OCI-LY7 (cell line): ENCODE measurements at regions not wholly inside any gene's neighbourhood (a gene's known extent, or its start where the extent isn't known, plus 50 kb on each side); places are given as distances from the start of the nearest gene placed in this dataset.

Experiments
- BruUV-seq: library from RNA; stranded (reverse); fragments of 400-500 nt; replicated peaks from 2 replicates; lab custom pipeline; 2021; lab: Mats Ljungman, UMichigan
- CTCF ChIA-PET: fragments of 300-600 bp; sonication (Branson Sonifier 250); formaldehyde crosslinking; loops from one replicate; lab custom pipeline; 2022; ENCODE audit warnings: antibody characterized with exemption; ENCODE audit not compliant: unreplicated experiment; lab: Charles Lee
- POLR2A ChIA-PET: fragments of 300-600 bp; sonication (Branson Sonifier 250); formaldehyde crosslinking; loops from one replicate; lab custom pipeline; 2022; ENCODE audit warnings: antibody characterized with exemption; lab: Charles Lee
- DNase-seq: peaks from one replicate; pipeline ENCODE4 v3.0.0-alpha.2; 2015; ENCODE audit warnings: low spot score
- H2AFZ ChIP-seq: fragments of 200-600 bp; sonication (generic), shearing (Covaris generic); 2 replicates; pipeline ENCODE4 v1.6.1; 2014; ENCODE audit warnings: mild to moderate bottlenecking, antibody characterized with exemption, low read length, moderate library complexity
- H3K27ac ChIP-seq: fragments of 200-600 bp; sonication (generic); 2 replicates; pipeline ENCODE4 v1.5.1; 2014; ENCODE audit warnings: mixed run types, low read depth, mild to moderate bottlenecking, moderate library complexity, low read length, inconsistent platforms; ENCODE audit not compliant: poor library complexity, severe bottlenecking
- H3K36me3 ChIP-seq: fragments of 200-600 bp; sonication (generic); 2 replicates; pipeline ENCODE4 v1.6.1; 2014; ENCODE audit warnings: mild to moderate bottlenecking, antibody characterized with exemption, low read length, moderate library complexity, mixed read lengths; ENCODE audit not compliant: insufficient read depth
- H3K4me1 ChIP-seq: fragments of 200-600 bp; sonication (generic); 2 replicates; pipeline ENCODE4 v1.5.1; 2014; ENCODE audit warnings: mild to moderate bottlenecking, low read length; ENCODE audit not compliant: insufficient read depth, poor library complexity, severe bottlenecking
- H3K4me2 ChIP-seq: fragments of 200-600 bp; sonication (generic); 2 replicates; pipeline ENCODE4 v1.6.1; 2014; ENCODE audit warnings: mild to moderate bottlenecking, low read length
- H3K4me3 ChIP-seq: fragments of 200-600 bp; sonication (generic); 2 replicates; pipeline ENCODE4 v1.5.1; 2014; ENCODE audit warnings: mild to moderate bottlenecking, low read depth, low read length; ENCODE audit not compliant: poor library complexity, severe bottlenecking
- H3K79me2 ChIP-seq: fragments of 200-600 bp; sonication (generic); 2 replicates; pipeline ENCODE4 v1.6.1; 2016; ENCODE audit warnings: low read depth, mild to moderate bottlenecking, low read length, moderate library complexity, mixed read lengths; ENCODE audit not compliant: insufficient read depth
- H3K9me2 ChIP-seq: fragments of 200-600 bp; sonication (generic); 2 replicates; pipeline ENCODE4 v1.6.1; 2016; ENCODE audit warnings: mild to moderate bottlenecking, low read length, mixed read lengths; ENCODE audit not compliant: insufficient read depth
- H3K9me3 ChIP-seq: fragments of 200-600 bp; sonication (generic); 2 replicates; pipeline ENCODE4 v1.6.1; 2014; ENCODE audit warnings: mild to moderate bottlenecking, mixed run types, low read length, mixed read lengths
- H4K20me1 ChIP-seq: fragments of 200-600 bp; sonication (generic); 2 replicates; pipeline ENCODE4 v1.6.1; 2014; ENCODE audit warnings: mild to moderate bottlenecking, antibody characterized with exemption, low read length, moderate library complexity, mixed read lengths; ENCODE audit not compliant: insufficient read depth
- EZH2phosphoT487 ChIP-seq: fragments of 200-600 bp; sonication (generic); IDR thresholded peaks from 2 replicates; pipeline ENCODE4 v1.6.1; 2018; ENCODE audit warnings: low read depth, borderline replicate concordance, mild to moderate bottlenecking, mixed run types, antibody characterized with exemption, low read length, moderate library complexity, mixed read lengths
- intact Hi-C: fragments of 100-400 bp; cut with micrococcal nuclease; formaldehyde crosslinking; loops from one replicate; pipeline ENCODE4 v1.10.0; 2022; ENCODE audit not compliant: unreplicated experiment
- TF ChIP-seq, protein P1 (sequence below): fragments of 200-600 bp; sonication (generic); conservative IDR thresholded peaks from 2 replicates; pipeline ENCODE4 v1.5.1; 2014; ENCODE audit warnings: mild to moderate bottlenecking, antibody characterized with exemption, low read length, moderate library complexity, mixed read lengths

DNA sequence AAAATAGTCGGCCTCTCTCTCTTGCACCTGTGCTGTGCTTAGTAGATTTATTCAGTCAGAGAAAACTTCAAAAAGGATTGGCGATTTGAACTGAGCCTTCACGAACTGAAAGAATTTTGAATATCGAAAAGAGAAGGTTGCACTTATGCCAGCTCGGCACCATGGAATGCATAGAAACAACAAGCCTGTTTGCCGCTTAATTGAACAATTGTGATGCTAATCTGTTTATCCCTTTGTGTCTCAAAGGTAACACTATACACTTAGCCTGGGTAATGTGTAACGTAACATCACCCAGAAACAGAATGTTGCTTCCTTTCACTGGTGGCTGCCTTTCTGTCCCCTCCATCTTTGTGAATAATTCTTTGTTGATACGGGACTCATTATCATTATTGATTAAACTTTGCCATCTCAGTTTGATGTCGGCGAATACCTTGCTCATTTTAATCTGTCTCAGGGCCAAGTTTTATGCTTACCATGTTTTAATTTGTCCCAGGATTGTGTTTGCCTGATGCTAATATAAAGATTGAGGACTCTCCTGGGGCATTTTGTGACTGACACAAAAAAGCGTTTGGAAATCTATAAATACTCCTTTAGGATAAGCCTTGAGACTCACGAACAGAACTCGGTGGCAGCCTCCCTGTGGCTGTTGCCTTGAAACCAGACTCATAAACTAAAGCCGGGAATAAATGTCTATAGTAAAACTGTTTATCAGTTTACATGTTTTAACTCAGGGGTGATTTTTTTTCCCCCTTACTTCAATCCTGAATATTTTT lies 400.5 kb downstream of the RAPGEF2 start:
- no peak overlapping the region for H3K4me2 ChIP-seq
- no peaks in the 10 kb centered on the region for H3K9me3 ChIP-seq
- H2AFZ ChIP-seq: no peak overlapping the region
- no peak overlapping the region for H3K27ac ChIP-seq
- H4K20me1 ChIP-seq: no peaks in the 10 kb centered on the region
- H3K79me2 ChIP-seq: no peaks in the 10 kb centered on the region
- H3K4me1 ChIP-seq: no peaks in the 10 kb centered on the region
- TF ChIP-seq, protein P1, sequence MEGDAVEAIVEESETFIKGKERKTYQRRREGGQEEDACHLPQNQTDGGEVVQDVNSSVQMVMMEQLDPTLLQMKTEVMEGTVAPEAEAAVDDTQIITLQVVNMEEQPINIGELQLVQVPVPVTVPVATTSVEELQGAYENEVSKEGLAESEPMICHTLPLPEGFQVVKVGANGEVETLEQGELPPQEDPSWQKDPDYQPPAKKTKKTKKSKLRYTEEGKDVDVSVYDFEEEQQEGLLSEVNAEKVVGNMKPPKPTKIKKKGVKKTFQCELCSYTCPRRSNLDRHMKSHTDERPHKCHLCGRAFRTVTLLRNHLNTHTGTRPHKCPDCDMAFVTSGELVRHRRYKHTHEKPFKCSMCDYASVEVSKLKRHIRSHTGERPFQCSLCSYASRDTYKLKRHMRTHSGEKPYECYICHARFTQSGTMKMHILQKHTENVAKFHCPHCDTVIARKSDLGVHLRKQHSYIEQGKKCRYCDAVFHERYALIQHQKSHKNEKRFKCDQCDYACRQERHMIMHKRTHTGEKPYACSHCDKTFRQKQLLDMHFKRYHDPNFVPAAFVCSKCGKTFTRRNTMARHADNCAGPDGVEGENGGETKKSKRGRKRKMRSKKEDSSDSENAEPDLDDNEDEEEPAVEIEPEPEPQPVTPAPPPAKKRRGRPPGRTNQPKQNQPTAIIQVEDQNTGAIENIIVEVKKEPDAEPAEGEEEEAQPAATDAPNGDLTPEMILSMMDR: no peak
- TF ChIP-seq EZH2phosphoT487: no peak
- no peak overlapping the region for H3K4me3 ChIP-seq
- no TSS peak for BruUV-seq
- intact Hi-C loops: no loop called here
- DNase-seq: no peak
- ChIA-PET CTCF (no interaction called here), POLR2A (no interaction called here)
- H3K36me3 ChIP-seq: no peaks in the 10 kb centered on the region
- H3K9me2 ChIP-seq: no peaks in the 10 kb centered on the region

DNA sequence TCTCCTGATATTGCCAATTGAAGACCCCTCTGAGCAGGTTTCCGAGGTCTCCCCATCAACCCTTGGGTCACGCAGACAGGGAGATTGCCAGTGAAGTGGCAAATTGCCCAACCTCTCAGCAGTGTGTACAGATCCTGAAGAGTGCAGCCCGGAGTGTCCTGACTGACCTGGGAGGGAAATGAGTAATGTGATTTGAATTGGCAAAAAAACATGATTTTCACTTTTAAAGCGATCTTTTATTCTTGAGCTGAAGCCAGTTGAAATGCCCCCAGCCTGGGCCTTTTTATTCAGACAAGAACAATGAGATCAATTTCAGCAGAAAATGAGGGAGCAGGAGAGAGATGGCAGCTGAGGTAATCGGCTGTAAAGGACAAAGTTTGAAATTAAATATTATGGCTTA lies 401.8 kb downstream of the RAPGEF2 start:
- no peaks in the 10 kb centered on the region for H3K4me1 ChIP-seq
- no peaks in the 10 kb centered on the region for H4K20me1 ChIP-seq
- no peaks in the 10 kb centered on the region for H3K9me2 ChIP-seq
- no peaks in the 10 kb centered on the region for H3K36me3 ChIP-seq
- H3K9me3 ChIP-seq: no peaks in the 10 kb centered on the region
- no TSS peak for BruUV-seq
- no peak overlapping the region for H3K4me3 ChIP-seq
- no peak overlapping the region for H3K4me2 ChIP-seq
- no peak for TF ChIP-seq EZH2phosphoT487
- TF ChIP-seq, protein P1: no peak
- CTCF ChIA-PET: no interaction called here
- no peak overlapping the region for H2AFZ ChIP-seq
- H3K27ac ChIP-seq: no peak overlapping the region
- no peaks in the 10 kb centered on the region for H3K79me2 ChIP-seq
- POLR2A ChIA-PET: no interaction called here
- no peak for DNase-seq
- intact Hi-C loops: no loop called here

DNA sequence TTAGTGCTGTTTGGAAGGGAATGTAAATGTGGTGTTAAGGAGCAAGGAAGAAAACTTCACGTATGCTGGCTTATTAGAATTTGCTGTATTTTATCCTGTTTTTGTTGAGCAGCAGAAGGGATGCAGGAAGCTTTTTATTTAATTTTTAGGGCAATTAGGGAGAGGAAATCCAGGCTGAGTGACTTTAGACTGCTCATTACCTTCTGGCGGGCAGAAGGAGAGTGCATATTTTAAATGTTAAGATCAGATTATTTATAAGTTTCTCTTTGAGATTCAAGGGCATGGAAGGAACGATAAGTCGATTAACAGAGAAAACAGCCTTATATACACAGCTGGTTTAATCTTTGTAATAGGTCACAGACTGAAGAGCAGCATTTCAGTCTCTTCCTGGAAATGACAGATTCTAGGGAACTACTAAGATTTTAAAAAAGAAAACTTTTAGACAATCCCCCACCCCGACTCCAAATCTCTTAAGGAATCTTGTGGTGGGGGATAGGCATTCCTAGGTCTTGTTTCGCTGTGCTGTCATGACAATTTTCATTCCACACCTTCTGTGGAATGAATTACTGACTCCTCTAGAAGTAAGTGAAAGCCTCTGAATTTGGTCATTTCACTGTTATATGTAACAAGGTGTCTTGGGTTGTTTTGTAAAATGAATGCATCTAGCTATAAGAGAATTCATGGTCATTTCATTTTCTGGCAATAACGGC lies 402.5 kb downstream of the RAPGEF2 start:
- Histone ChIP-seq H3K36me3 (no peaks in the 10 kb centered on the region), H2AFZ (no peak overlapping the region), H3K4me1 (no peaks in the 10 kb centered on the region), H3K79me2 (no peaks in the 10 kb centered on the region), H3K9me3 (no peaks in the 10 kb centered on the region), H3K4me2 (no peak overlapping the region), H3K9me2 (no peaks in the 10 kb centered on the region), H3K27ac (no peak overlapping the region), H3K4me3 (no peak overlapping the region), H4K20me1 (no peaks in the 10 kb centered on the region)
- no peak for TF ChIP-seq EZH2phosphoT487
- TF ChIP-seq, protein P1: no peak
- POLR2A ChIA-PET: interaction anchor here (1.2 kb wide), 1 partner anchor 11 kb away, joined by 3 read pairs; no protein-coding TSS in a partner anchor
- CTCF ChIA-PET: no interaction called here
- BruUV-seq: no TSS peak
- intact Hi-C loops: no loop called here
- DNase-seq: no peak
